ENCODE measurements at regions not wholly inside any gene's neighbourhood (a gene's known extent, or its start where the extent isn't known, plus 50 kb on each side); places are given as distances from the start of the nearest gene placed in this dataset.

GRCh38 chr1:108082738-108083562 lies 117.2 kb downstream of the SLC25A24 start:
- Histone ChIP-seq H3K9me3 (no peaks in the 10 kb centered on the region), H3K4me3 (no peak overlapping the region), H3K4me1 (peaks cover 0 to 31% (median 0%) of the 10 kb centered on the region in 9 donors), H3K27me3 (peaks cover 0 to 4% (median 0%) of the 10 kb centered on the region in 7 donors), H3K27ac (no peak overlapping the region), H3K36me3 (no peaks in the 10 kb centered on the region)
- WGBS, 2 donors: 58 to 59% methylated on average over 4 of the region's 4 CpGs
- DNase-seq (no peak), ATAC-seq (no peak)
- intact Hi-C loops (cut with DNase I): loop anchor here in 3 of 10 donors (2.0 to 10.0 kb wide), 3 partner anchors 14 to 68 kb away; no protein-coding TSS in a partner anchor
- TF ChIP-seq CTCF (IDR thresholded peaks at IDR 0.05): no peak

GRCh38 chr1:108082001-108082400 lies 117.0 kb upstream of the VAV3 start:
- Histone ChIP-seq H3K36me3 (no peaks in the 10 kb centered on the region), H3K4me1 (peaks cover 0 to 31% (median 0%) of the 10 kb centered on the region in 9 donors), H3K9me3 (no peaks in the 10 kb centered on the region), H3K27me3 (peaks cover 0 to 4% (median 0%) of the 10 kb centered on the region in 7 donors), H3K4me3 (no peak overlapping the region), H3K27ac (no peak overlapping the region)
- ATAC-seq (peak in 1 of 8 donors; percentile 31), DNase-seq (no peak)
- 82 to 88% methylated on average over 4 of the region's 4 CpGs for WGBS, 2 donors
- intact Hi-C loops (cut with DNase I): loop anchor here in 3 of 10 donors (2.0 to 10.0 kb wide), 3 partner anchors 13 to 67 kb away; no protein-coding TSS in a partner anchor
- TF ChIP-seq CTCF (IDR thresholded peaks at IDR 0.05): no peak

GRCh38 chr1:108080448-108080847 lies 115.5 kb upstream of the VAV3 start:
- no peak for TF ChIP-seq CTCF (IDR thresholded peaks at IDR 0.05)
- Histone ChIP-seq H3K36me3 (no peaks in the 10 kb centered on the region), H3K27me3 (peaks cover 0 to 4% (median 0%) of the 10 kb centered on the region in 7 donors), H3K27ac (no peak overlapping the region), H3K9me3 (no peaks in the 10 kb centered on the region), H3K4me3 (no peak overlapping the region), H3K4me1 (peaks cover 0 to 31% (median 0%) of the 10 kb centered on the region in 9 donors)
- DNase-seq: no peak
- ATAC-seq: no peak
- intact Hi-C loops (cut with DNase I): loop anchor here in 2 of 10 donors (10.0 kb wide), 2 partner anchors 46 to 66 kb away; no protein-coding TSS in a partner anchor

DNA sequence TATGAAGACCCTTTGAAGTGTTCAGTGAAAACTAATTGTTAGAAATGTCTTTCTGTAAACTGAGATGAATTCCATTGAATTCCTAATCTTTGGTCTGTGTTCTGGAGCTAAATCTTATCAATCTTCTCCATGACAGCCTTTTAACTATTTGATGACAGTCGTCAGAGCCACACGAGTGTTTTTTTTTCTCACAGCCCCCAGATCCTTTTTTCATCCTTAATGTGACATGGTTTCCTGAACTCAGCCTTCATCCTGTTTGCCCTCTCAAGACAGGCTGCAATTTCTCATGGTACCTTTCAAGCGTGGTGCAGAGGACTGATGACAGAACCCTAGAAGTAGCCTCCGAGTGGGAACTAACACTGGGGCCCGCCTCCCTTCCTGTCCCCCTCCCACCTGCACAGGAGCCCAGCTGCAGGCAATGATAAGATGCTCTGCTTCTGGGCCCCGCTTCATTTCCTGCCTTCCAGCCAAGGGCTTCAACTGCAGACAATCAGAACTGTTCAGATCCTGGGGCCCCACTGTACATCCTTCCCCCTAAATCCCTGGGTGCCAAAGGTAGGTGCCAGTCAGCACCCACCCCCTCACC lies 114.6 kb upstream of the VAV3 start:
- Histone ChIP-seq H3K36me3 (no peaks in the 10 kb centered on the region), H3K4me1 (peaks cover 0 to 38% (median 0%) of the 10 kb centered on the region in 9 donors), H3K4me3 (no peak overlapping the region), H3K9me3 (no peaks in the 10 kb centered on the region), H3K27ac (peak overlapping the region in 1 of 10 donors; percentile 19), H3K27me3 (peaks cover 0 to 4% (median 0%) of the 10 kb centered on the region in 7 donors)
- no peak for DNase-seq
- 14 to 23% methylated on average over 6 of the region's 6 CpGs for WGBS, 2 donors
- intact Hi-C loops (cut with DNase I): loop anchor here in 2 of 10 donors (10.0 kb wide), 2 partner anchors 45 to 65 kb away; no protein-coding TSS in a partner anchor
- ATAC-seq: no peak
- TF ChIP-seq CTCF (IDR thresholded peaks at IDR 0.05): no peak
